Putamen (tissue), 1 donor: ENCODE measurements at regions not wholly inside any gene's neighbourhood (a gene's known extent, or its start where the extent isn't known, plus 50 kb on each side); places are given as distances from the start of the nearest gene placed in this dataset.
A peak's percentile ranks its signal among the peaks of the same experiment; 100 is the strongest.
"Not testable (repeated sequence)": the region's sequence is repeated elsewhere in the genome, so short reads cannot be mapped to it uniquely, and the experiment has no call there.

Experiments used
- DNase-seq: peaks from one replicate; pipeline ENCODE4 v3.0.0-alpha.2; 2016; ENCODE audit warnings: low spot score

GRCh38 chr12:103011974-103012763, 54.7 kb downstream of the ASCL1 start:
- no peak for DNase-seq

GRCh38 chr12:103012884-103013283, 55.4 kb downstream of the ASCL1 start:
- DNase-seq: peak; percentile 72

- DNase-seq: peak; percentile 4
Observed at GRCh38 chr12:103013741-103014300, 56.3 kb downstream of the ASCL1 start.

DNA sequence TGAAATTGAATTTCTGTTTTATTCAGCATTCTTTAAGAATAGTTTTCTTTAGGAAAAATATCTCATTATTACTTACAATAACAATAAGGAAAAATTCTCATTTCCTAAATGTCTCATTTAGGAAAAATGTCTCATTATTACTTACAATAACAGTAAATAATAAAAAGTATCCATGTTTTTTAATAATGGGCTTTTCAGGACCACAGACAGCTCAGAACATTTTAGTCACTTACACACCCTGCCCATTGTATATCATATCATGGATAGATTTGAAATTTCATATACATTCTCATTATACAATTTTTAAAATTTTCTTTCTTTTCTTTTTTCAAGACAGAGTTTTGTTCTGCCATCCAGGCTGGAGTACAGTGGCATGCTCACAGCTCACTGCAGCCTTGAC, 58.9 kb downstream of the ASCL1 start:
- DNase-seq: no peak

GRCh38 chr12:103020839-103021238, 63.4 kb downstream of the ASCL1 start:
- DNase-seq: no peak

- DNase-seq: no peak
Observed at GRCh38 chr12:103021538-103022218, 64.2 kb downstream of the ASCL1 start.

DNA sequence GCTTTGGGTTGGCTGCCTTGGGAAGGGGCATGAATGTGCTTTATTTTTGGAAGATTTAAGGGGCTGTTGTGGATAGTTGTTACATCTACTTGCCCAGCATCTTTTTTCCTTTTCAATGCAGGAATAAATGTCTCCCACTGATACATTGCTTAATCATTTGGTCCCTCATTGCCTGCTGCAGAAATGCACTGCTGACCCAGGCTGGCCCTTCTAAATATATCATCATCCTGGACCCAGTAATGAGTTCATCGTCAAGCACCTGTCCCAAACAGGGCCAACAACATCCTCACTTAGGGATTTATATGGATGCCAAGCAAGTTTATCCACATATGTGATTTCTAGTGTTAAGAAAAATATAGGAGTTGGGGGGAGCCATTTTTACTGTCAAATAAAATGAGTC, 67.2 kb downstream of the ASCL1 start:
- no peak for DNase-seq

GRCh38 chr12:103026643-103027042, 69.2 kb downstream of the ASCL1 start:
- not testable (repeated sequence) for DNase-seq

- no peak for DNase-seq
Observed at GRCh38 chr12:103028881-103029639, 71.6 kb downstream of the ASCL1 start.

GRCh38 chr12:103036581-103037214, 79.2 kb downstream of the ASCL1 start:
- no peak for DNase-seq

GRCh38 chr12:103043531-103044486, 86.3 kb downstream of the ASCL1 start:
- no peak for DNase-seq

DNA sequence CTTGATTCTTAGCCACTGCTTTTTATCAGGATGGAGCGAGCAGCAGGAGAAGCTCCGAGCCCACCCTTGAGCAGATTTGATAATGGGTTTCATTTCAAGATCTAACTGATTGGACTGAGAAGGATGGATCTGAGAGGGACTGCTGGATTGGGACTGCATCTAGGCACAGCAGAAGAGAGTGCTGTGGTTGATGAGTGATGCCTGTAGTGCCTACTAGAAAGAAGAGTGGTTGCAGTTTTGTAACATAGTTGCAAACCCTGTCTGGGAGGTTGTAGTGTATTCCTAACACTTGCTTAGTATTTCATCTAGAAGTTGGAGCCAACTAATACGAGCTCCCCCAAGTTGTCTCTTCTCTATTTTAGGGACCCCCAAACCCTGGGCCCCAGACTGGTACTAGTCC, 88.7 kb downstream of the ASCL1 start:
- DNase-seq: no peak

DNA sequence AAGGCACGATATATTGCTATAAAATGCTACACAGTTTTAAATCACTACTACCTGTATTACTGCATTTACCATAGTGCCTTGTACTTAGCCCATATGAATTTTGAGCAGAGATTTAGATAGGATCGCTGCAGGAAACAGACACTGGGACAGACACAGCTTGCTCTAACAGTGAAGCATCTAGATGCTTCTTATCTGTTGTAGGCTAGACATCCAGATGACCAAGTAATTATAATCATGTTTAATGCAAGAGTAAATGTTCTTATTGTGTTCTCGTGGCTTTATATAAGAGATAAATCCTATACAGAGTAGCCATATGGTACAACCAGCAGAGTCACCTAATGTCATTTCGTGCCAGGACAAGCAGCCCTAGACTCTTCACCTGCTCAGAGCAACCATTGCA, 92.8 kb downstream of the ASCL1 start:
- DNase-seq: no peak

DNA sequence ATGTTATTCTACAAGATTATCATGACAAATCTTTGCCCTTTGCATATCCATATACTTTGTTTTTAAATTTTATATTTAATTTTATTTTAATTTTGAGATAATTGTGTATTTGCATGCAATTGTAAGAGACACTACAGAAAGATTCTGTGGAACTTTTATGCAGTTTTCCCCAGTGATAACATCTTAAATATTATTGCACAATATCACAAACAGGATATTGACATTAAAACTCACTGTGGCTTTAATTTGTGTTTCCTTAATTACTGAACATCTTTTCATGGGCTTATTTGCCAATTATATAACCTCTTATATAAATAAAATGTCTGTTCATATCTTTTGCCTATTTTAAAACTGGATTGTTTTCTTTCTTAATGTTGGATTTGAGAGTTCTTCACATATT, 95.6 kb downstream of the ASCL1 start:
- no peak for DNase-seq

- no peak for DNase-seq
Observed at GRCh38 chr12:103073630-103074029, 116.2 kb downstream of the ASCL1 start.

DNA sequence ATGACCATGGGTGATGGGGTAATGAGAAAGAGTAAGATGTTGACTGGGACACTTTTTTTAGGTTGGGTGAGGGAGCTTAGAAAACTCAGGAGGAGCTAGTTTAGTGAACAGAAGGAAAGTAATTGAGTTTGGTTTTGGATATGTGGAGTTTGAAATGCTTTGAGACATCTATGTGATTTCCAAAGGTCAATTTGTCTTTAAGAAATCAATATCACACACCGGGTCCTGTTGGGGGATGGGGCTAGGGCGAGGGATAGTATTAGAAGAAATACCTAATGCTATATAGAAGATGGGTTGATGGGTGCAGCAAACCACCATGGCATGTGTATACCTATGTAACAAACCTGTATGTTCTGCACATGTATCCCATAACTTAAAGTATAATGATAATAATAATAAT, 118.4 kb downstream of the ASCL1 start:
- DNase-seq: no peak

DNA sequence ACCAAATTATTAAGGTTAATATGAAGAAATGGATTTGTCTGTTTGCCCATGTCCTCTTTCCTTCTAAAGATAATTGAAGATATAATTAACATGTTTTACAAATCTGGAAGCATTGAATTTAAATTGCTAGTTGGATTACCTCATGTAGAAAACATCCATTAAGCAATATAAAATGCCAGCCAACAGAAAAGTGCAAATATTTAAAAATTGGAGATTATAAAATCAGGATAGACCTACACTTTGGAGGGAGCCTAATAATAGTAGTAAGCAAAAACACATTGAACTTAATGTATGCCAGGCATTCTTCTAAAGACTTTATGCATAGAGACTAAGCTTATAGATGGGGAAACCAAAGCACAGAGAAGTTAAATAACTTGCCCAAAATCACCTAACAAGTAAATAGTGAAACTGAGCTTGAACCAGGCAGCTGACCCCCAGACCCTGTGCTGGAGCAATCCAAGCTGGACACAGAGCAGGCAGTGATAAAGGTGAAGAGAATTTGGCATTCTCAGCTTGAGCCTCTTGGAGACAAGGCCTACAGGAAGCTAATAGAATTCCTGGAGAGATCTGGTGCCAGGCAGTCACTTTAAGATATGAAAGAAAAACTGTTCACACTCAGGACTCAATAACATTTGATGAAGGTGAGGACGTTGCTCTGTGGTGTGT, 119.8 kb downstream of the ASCL1 start:
- DNase-seq: no peak

DNA sequence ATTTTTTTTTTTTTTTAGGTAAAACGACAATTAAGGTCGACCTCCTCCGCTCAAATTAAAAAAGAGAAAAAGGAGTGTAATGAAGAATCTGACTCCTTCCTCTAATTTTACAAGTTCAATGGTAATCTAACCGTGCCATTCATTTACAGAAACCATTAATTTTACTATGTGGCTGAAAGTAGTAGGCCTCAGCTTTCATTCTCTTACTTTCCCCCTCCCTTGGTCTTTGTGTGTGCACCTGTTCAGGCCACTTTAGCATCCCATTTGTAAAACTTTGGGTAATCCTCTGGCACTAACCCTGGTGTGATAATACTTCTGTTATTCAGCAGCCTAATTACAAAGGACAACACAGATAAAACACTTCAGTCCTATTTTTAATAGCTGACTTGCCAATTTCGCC, 128.1 kb downstream of the ASCL1 start:
- no peak for DNase-seq

DNA sequence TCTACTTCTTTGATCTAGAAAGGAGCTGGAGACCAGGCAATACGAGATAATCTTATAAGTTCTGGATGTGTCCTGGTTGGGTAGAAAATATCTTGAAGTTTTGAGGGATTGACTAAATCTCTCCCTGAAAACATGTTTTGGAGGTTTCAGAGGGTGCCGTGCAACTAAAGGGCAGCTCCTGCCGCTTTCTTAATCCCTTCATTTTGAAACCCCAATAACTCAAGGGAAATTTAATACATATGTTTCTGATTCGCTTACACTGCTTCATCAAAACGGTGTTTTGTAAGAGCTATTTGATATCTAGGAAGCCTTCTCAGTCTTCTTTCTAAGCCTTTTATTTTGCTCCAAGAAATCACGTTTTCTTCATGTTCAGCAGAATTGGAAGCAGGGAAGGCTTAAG, 129.0 kb downstream of the ASCL1 start:
- DNase-seq: no peak

DNA sequence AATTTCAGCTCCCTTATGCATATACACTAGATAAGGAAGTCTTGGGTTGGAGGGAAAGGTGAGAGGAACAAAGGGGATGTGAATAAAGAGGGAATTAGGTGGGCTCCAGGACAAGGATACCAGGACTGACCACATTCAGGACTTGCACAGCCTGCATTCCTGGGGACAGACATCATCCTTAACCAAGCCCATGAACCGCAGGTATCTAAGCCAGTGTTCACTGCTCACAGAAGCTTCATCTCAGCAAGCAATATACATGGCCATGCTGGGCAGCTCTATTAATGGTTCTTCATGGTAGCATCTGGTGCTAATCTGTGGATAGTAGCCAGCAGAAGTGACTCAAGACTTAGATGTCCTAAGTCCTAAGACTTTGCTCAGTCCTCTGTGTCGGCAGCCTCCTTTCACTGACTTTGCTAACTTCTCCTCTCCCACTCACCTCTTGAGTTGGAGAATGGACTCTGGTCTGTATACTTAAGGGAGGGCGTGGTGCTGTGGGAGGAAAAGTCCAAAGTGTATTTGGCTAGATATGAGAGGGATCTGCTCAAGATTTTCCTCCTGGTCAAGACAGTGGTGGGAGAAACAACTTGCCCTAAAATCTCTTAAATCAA, 136.1 kb downstream of the ASCL1 start:
- DNase-seq: no peak
